ENCODE measurements at regions not wholly inside any gene's neighbourhood (a gene's known extent, or its start where the extent isn't known, plus 50 kb on each side); places are given as distances from the start of the nearest gene placed in this dataset.
"Not testable (repeated sequence)": the region's sequence is repeated elsewhere in the genome, so short reads cannot be mapped to it uniquely, and the experiment has no call there.

DNA sequence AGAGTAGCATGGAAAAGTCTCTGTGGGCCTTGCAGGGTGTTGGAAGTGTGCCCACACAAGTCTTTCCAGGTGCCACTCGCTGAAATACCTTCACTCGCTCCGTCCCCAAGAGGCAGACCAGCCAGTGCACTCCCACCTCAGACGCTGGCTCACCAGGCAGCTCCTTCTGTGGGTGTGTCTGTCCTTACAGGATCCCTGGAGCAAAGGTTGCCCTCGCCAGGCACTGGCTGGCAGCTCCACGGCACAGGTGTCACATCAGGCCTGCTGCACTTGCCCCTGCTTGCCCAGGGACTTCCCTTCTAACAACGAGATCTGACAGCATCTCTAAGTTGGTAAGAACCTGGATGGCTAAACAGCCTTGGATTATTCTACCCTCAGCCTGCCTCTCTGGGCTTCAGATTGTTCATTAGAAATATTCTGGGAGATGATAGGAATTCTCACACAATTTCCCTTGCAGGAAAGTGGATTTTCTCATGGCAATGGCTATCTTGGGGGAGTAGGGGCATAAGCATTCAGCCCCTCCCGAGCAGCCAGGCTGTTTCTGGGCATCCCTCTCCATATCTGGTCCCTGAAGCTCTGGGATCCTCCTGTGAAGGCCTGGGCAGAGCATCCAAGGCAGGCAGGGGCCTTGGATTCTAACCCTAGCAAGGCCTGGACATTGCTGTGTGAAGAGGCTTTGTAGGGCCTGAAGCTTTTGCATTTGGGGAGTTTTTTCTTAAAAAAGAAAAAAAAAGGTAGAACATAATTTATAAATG, 262.1 kb downstream of the MYCN start:
- no peak for DNase-seq
- no peaks in the 10 kb centered on the region for H3K4me1 ChIP-seq
- H3K36me3 ChIP-seq (ENCODE audit: low read depth, missing control alignments): no peaks in the 10 kb centered on the region
- no peak overlapping the region for H3K27ac ChIP-seq
- no peaks in the 10 kb centered on the region for H3K9me3 ChIP-seq
- intact Hi-C loops (cut with DNase I; ENCODE audit: low total_unique reads): no loop called here
- no peaks in the 10 kb centered on the region for H3K27me3 ChIP-seq
- TF ChIP-seq, protein P1, sequence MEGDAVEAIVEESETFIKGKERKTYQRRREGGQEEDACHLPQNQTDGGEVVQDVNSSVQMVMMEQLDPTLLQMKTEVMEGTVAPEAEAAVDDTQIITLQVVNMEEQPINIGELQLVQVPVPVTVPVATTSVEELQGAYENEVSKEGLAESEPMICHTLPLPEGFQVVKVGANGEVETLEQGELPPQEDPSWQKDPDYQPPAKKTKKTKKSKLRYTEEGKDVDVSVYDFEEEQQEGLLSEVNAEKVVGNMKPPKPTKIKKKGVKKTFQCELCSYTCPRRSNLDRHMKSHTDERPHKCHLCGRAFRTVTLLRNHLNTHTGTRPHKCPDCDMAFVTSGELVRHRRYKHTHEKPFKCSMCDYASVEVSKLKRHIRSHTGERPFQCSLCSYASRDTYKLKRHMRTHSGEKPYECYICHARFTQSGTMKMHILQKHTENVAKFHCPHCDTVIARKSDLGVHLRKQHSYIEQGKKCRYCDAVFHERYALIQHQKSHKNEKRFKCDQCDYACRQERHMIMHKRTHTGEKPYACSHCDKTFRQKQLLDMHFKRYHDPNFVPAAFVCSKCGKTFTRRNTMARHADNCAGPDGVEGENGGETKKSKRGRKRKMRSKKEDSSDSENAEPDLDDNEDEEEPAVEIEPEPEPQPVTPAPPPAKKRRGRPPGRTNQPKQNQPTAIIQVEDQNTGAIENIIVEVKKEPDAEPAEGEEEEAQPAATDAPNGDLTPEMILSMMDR (IDR thresholded peaks at IDR 0.05): no peak
- TF ChIP-seq POLR2A (IDR thresholded peaks at IDR 0.05): no peak
- no peak overlapping the region for H3K4me3 ChIP-seq
- WGBS, 2 donors: 93 to 100% methylated on average over 1 to 8 of the region's 8 CpGs

DNA sequence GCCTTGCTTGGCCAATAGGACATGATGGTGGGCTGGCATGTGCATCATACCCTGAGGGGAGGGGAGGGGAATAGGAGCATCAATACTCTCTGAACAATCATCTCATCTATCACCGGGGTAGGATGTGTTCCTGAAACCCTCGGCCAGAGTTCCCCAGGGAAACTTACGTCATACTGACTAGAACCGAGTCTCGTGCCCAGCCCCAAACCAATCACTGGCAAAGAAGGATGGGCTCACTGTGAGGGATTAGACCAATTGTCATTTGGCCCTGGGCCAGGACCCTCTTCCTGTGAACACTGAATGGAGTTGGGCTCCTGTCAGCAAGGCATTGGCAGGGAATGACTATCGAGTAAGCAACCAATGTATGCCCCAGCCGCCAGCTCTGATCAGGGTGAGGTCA, 261.5 kb downstream of the MYCN start:
- TF ChIP-seq POLR2A (IDR thresholded peaks at IDR 0.05): no peak
- TF ChIP-seq, protein P1 (IDR thresholded peaks at IDR 0.05): no peak
- Histone ChIP-seq H3K27ac (no peak overlapping the region), H3K9me3 (no peaks in the 10 kb centered on the region), H3K27me3 (no peaks in the 10 kb centered on the region), H3K4me1 (no peaks in the 10 kb centered on the region), H3K36me3 (ENCODE audit: low read depth, missing control alignments) (no peaks in the 10 kb centered on the region), H3K4me3 (no peak overlapping the region)
- intact Hi-C loops (cut with DNase I; ENCODE audit: low total_unique reads): no loop called here
- no peak for DNase-seq
- 92 to 96% methylated on average over 7 of the region's 7 CpGs for WGBS, 2 donors

DNA sequence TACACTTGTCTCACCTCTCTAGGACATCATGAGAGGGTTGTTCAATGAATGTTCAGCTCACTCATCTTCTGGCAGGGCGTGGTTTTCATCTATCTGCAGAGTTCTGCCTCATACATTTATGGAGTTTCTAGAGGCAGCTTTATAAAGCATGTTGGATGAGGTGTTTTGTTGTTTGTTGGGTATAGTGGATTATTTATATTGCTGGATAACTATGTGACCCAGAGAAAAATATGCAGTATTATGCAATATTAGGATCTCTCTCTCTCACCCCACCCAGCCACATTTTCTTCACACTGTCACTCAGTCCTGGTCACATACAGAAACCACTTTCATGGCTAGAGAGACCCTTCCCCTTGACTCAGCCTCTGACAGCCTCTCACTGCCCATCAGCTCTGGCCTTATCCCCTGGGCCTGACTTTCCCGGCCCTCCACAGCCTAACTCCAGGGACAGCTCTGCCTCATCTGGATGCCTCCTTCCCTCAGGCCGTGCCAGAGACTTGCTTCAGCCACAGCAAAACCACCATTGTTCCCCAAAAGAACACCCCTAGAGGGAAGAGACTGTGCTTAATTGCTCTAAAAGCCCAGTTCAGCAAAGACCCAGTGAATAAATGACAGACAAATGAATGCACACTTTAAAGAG, 260.3 kb downstream of the MYCN start:
- no peak for DNase-seq
- H3K4me3 ChIP-seq: no peak overlapping the region
- 92 to 97% methylated on average over 3 of the region's 3 CpGs for WGBS, 2 donors
- TF ChIP-seq POLR2A (IDR thresholded peaks at IDR 0.05): no peak
- TF ChIP-seq, protein P1 (IDR thresholded peaks at IDR 0.05): no peak
- intact Hi-C loops (cut with DNase I; ENCODE audit: low total_unique reads): no loop called here
- no peaks in the 10 kb centered on the region for H3K4me1 ChIP-seq
- no peaks in the 10 kb centered on the region for H3K36me3 ChIP-seq (ENCODE audit: low read depth, missing control alignments)
- no peaks in the 10 kb centered on the region for H3K9me3 ChIP-seq
- no peak overlapping the region for H3K27ac ChIP-seq
- H3K27me3 ChIP-seq: no peaks in the 10 kb centered on the region

DNA sequence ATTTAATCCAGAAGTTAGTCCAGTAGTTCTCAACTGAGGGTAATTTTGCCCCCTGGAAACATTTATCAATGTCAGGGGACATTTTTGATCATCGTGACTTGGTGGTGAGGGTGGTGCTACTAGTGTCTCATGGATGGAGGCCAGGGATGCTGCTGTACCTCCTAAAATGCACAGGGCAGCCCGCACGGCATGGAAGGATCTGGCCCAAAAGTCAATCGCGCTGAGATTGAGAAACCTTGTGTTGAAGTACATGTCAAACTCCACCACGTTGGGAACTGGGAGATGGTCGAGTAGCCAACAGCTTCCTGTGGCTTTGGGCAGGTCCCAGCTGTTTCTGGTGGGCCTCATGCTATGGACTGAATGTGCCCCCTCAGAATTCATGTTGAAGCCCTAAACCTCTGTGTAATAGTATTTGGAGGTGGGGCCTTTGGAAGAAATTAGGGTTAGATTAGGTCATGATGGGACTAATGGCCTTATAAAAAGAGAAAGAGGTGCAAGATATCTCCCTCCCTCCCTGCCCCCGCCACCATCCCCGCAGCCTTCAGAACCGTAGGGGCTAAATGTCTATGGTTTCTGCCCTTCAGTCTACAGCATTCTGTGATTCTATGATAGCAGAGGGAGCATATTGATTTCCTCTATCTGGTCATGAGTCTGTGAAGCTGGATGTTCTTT, 259.7 kb downstream of the MYCN start:
- Histone ChIP-seq H3K4me3 (no peak overlapping the region), H3K9me3 (no peaks in the 10 kb centered on the region), H3K27me3 (no peaks in the 10 kb centered on the region), H3K4me1 (no peaks in the 10 kb centered on the region), H3K36me3 (ENCODE audit: low read depth, missing control alignments) (no peaks in the 10 kb centered on the region), H3K27ac (no peak overlapping the region)
- DNase-seq: no peak
- WGBS, 2 donors: 82 to 87% methylated on average over 9 to 10 of the region's 10 CpGs
- no peak for TF ChIP-seq POLR2A (IDR thresholded peaks at IDR 0.05)
- TF ChIP-seq, protein P1 (IDR thresholded peaks at IDR 0.05): no peak
- intact Hi-C loops (cut with DNase I; ENCODE audit: low total_unique reads): no loop called here

DNA sequence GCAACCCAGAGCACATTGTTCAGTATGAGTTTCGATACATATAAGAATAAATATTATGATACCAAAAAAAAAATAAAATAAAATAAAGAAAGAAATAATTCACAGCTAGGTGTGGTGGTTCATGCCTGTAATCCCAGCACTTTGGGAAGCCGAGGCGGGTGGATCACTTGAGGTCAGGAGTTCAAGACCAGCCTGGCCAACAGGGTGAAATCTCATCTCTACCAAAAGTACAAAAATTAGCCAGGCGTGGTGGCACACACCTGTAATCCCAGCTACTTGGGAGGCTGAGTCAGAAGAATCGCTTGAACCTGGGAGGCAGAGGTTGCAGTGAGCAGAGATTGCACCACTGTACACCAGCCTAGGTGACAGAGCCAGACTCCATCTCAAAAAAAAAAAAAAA, 258.9 kb downstream of the MYCN start:
- 84 to 87% methylated on average over 5 of the region's 5 CpGs for WGBS, 2 donors

More for the DNA sequence above, 258.9 kb downstream of the MYCN start:
- H3K4me1 ChIP-seq; H3K36me3 ChIP-seq (ENCODE audit: low read depth, missing control alignments); H3K4me3 ChIP-seq; DNase-seq; H3K9me3 ChIP-seq; H3K27me3 ChIP-seq; intact Hi-C loops (cut with DNase I; ENCODE audit: low total_unique reads); H3K27ac ChIP-seq: not testable (repeated sequence)
